ENCODE measurements at regions not wholly inside any gene's neighbourhood (a gene's known extent, or its start where the extent isn't known, plus 50 kb on each side); places are given as distances from the start of the nearest gene placed in this dataset.
A peak's percentile ranks its signal among the peaks of the same experiment; 100 is the strongest.

- no peak for DNase-seq
These were observed 210.6 kb upstream of the RREB1 start for GRCh38 chr6:6897140-6897539.

GRCh38 chr6:6900569-6901204, 207.1 kb upstream of the RREB1 start:
- peak; percentile 24 for DNase-seq

GRCh38 chr6:6901205-6901719, 206.5 kb upstream of the RREB1 start:
- DNase-seq: no peak

DNA sequence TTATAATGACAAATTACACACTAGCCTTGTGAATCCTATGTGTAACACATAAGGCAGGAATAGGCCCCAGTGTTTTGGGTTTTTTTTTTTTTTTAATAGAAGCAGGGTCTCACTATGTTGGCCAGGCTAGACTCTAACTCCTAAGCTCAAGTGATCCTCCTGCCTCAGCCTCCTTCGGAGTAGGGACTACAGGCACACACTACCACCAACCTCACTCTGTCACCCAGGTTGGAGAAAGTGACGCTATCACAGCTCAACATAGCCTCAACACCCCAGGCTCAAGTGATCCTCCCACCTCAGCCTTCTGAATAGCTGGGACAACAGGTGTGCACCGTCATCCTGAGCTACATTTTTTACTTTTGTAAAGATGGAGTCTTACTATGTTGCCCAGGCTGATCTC, 205.8 kb upstream of the RREB1 start:
- DNase-seq: no peak

GRCh38 chr6:6905961-6906518, 201.7 kb upstream of the RREB1 start:
- DNase-seq: no peak

- no peak for DNase-seq
These were observed 201.1 kb upstream of the RREB1 start for GRCh38 chr6:6906570-6907213.

- DNase-seq: no peak
These were observed 200.5 kb upstream of the RREB1 start for GRCh38 chr6:6907286-6907685.

DNA sequence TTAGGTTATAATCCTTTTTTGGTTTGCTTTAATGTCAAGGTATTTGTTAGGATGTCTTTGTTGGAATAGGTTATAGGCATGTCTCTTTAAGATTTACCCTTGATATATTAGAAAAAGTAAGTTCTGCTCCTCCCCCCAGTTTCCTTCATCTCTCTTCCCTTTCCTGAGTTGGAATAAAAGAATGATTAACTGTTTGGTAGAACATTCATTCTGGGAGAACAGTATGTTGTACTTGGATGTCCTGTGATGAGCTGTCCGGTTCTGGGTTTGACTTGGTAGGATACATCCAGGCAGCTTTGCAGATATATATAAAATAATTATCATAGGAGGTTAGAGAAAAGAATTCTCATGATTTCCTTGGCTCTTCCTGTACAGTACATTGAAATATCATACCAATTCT, 199.6 kb upstream of the RREB1 start:
- no peak for DNase-seq

DNA sequence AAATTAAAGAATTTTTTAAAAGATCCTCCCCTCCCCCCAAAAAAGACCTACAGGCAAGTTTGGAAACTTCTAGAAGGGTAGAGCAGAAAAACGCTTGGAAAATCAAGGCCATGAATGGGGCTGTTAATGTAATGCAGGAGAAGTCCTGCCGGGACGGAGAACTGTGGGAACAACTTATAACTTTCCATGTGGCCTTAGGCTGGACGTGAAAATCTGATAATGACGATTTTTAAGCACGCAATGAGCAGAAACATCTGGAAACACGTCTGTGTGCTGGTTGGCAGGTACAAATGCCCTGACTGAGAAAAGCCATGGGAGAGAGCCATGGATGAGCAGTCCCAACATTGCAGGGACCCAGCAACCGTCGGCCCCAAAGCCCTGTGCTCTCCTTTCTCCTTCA, 198.7 kb upstream of the RREB1 start:
- no peak for DNase-seq

DNA sequence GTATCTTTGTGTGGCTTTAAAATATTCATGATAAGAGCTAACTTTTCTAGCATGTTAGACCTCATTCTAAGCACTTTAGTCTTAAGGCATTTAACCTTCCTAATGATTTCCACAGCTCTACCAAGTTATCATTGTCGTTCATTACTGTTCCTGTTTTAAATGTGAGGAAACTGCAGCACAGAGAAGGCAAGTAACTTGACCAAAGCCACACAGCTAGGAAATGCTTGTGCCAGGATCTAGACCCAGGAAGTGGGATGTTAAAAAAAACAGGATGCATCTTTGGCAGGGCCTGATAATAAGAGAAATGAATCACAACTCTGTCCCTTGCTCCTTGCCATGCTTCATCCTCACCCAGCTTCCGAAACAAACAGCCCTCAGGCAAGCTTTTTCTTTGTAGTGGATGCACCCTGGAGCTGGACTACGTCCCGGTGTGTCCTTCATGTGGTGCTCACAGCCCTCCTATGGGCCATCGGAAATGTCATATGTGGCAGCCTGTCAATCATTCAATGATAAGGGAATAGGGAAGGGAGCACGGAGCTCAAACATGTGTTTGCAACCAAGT, 196.9 kb upstream of the RREB1 start:
- no peak for DNase-seq

GRCh38 chr6:6911391-6911790, 196.4 kb upstream of the RREB1 start:
- DNase-seq: no peak

DNA sequence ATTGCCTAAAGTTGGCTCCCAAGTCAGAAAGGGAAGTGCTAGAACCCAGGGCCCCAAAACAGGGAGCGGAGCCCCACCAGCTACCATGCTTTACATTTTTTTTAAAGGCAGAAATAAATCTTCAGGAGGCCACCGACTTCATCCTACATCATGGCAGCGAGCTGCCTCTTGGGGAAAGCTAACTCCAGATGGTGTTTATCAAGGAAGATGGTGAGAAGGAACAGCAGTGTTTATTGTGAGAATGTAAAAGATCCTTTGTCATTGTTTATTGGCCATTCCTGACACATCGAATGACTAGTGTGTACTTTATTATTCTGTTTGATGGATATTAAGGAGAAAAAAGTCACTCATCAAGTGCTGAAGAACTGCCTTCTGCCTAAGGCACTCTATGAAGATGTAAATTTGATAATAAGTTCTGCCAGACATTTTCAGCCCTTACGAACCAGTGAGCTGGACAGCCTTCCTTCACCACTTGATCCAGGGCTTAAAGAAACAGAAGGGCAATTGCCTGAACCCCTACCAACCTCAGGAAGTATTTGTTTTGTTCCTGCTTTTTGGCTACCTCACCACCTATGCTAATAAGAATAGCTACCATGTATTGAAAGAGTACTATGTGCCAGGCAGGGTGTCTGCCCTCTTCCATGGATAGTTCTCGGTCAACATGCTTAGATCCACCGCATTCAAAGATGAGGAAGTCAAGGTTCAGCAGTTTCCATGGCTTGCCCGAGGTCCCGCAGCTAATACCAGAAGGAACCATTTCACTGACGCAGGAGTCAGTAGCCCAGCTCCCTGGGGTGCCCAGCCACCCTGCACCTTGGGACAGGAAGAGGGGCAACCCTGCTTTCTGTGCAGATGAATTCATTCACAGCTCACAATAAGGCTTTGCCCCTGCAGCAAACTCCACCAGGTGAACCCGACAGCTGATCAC, 194.7 kb upstream of the RREB1 start:
- DNase-seq: no peak

DNA sequence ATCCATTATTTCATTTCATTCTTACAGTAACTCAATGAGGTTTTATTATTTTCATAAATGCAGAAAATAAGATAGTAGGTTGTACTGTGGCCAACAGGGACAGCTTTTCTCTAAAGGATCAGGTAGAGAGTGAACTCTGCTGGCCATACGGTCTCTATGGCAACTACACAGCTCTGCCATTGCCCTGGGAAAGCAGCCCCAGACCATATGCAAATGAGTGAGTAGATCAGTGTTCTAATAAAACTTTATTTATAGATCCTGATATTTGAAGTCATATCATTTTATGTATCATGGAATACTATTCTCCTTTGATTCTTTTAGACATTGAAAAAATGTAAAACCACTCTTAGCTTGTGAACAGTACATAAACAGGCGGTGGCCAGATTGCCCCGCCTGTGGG, 192.5 kb upstream of the RREB1 start:
- DNase-seq: no peak

DNA sequence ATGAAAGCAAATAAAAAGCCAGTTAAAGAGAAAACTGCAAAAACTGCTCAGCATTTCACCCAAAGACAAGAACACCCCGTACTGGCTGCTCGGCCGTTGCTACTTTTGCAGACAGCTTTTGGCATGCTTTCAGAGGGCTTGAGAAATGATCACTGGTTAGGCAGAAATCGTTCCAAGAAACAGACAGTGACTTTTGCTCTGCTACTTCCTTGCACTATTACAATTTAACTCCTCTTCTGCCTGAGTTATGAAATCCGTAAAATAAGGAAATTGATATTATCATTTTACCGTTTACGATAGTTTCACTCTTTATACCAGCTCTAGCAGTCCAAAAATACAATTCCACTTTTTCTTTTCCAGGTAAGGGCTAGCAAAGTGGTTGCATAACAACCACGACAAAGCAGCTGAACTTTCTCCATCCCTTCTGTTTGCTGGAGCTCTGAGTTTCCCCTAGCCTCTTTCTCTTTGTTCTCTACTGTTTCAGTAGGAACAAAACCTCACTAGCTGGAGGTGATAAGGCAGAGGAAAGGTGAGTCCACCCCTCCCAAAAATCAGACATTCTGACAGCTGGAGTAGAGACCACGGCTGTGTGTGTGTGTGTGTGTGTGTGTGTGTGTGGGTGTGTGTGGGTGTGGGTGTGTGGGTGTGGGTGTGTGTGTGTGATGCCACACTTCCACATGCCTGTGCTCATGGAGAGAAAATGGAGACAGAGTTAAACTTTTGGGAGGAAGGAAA, 191.8 kb upstream of the RREB1 start:
- DNase-seq: no peak

DNA sequence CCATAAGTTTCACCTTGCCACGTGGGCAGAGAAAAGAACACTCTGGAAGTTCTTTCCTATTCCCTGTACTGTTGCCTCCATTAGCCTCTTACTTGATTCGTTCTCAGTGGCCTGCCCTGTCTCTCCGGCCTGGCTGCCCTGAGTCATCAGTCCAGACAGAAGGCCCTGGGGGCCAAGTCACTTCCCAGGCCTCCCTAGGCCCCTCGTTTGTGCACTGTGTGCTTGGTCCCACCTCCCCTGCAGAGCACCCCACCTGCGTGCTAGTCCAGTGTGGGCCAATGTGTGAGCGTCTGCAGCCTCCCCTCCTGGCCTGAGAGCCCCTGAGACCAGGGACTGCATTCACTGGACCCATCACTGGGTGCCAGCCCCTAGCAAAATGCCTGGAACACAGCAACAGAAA, 191.2 kb upstream of the RREB1 start:
- DNase-seq: no peak

- no peak for DNase-seq
These were observed 189.4 kb upstream of the RREB1 start for GRCh38 chr6:6918216-6918983.

DNA sequence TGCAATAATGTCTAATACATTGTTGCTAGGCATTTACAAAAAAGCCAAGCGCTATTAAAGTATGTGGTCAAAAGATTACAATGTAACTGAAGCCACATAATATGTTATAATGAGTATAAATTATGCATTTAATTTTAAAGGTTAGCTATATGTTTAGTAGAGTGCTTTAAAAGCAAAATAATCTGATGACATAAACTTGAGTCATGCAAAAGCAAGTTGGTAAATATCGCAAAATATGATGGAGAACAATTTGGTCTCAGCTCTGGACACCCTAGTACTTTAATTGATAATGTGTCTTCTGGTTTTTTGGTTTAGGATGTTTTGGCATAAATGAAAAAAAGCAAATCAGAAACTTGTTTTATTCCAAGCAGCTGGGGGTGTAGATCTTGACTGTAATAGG, 188.6 kb upstream of the RREB1 start:
- DNase-seq: no peak

DNA sequence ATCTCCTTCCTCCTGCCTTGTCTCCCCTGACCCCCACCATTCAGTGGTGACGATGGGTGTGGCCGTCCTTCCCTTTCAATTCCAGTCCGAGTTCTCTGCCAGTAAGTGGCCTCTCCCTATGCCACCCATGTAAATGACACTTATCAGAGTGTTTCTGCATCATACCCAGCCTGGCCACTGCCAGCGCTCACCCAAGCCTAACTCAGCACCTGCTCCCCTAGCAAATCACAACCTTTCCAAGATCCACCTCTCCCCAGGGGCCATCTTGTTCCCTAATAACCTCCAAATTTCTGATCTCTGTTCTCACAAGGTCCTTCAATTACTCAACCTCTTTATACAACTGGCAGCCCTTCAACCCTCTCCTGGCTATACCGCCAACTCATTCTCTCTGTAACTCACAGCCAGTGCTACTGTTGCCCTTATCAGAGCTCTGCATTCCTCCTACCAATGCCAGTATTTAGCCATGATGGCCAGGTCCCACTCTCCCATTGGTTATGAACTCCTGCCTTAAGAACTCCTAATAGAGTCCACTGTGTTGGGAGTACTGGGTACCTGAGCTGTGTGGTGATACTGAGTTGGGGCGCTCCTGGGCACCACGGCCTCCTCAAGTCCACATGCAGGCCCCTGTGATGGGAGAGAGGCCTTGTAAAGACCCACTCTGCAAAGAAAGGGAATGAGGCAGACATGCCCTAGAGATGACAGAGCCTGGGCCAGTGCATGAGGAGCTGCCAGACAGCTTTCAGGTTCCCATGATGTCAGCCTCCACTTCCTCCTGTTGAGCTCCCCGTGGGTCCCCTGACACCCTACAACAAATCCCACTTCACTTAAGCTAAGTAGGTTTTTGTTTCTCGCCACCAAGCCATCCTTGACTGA, 187.4 kb upstream of the RREB1 start:
- no peak for DNase-seq

DNA sequence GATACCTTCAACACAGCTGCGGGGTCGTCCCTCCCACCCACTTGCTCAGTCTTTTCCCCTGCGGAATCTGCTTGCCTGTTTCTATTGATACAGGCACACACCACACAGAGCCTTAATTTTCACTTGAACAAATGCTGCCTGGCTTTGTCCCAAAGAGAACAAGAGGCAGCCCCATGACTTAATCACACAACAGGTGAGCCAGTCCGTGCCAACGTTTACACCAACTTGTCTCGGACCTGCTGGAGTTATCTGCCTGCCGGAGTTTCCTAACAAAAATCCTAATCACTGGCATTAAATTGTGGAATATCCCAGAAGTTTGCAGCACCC, 186.8 kb upstream of the RREB1 start:
- DNase-seq: no peak

DNA sequence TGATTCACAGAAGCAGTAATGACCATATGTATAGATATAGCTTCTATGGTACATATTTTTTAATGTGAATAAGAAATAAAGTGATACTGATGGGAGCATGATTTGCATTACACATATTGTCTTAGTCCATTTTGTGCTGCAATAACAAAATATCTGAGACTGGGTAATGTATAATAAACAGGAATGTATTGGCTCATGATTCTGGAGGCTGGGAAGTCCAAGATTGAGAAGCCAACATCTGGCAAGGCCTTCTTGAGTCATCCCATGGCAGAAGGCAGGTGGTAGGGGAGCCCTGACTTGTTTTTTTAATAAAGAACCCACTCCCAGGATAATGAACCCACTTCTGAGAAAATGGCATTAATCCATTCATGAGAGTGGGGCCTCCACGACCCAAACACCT, 185.6 kb upstream of the RREB1 start:
- DNase-seq: no peak

- no peak for DNase-seq
These were observed 184.2 kb upstream of the RREB1 start for GRCh38 chr6:6923605-6924004.

Data from GDM1 (cell line).